Mammary epithelial cell (primary cell): ENCODE measurements at regions not wholly inside any gene's neighbourhood (a gene's known extent, or its start where the extent isn't known, plus 50 kb on each side); places are given as distances from the start of the nearest gene placed in this dataset.

Source experiments
- CTCF ChIP-seq, 2 donors: IDR thresholded peaks in 1 of 2; conservative IDR thresholded peaks in 1 of 2; 2 replicates each; pipeline ENCODE4 v1.5.1; 2011 to 2012; ENCODE audit warnings: inconsistent platforms in 2 of 2, low read length in 2 of 2, mild to moderate bottlenecking in 2 of 2, control low read depth in 1 of 2, low read depth in 1 of 2; ENCODE audit not compliant: insufficient read depth in 1 of 2; ENCODE audit errors: extremely low read depth in 1 of 2
- EZH2 ChIP-seq: IDR thresholded peaks from 2 replicates; pipeline ENCODE4 v1.6.1; 2012; ENCODE audit warnings: low read length, inconsistent platforms, borderline replicate concordance

GRCh38 chr6:62683063-62683462, 397.0 kb upstream of the KHDRBS2 start:
- no peak for TF ChIP-seq EZH2
- TF ChIP-seq CTCF (conservative IDR thresholded peaks at IDR 0.05 in 1 of 2, IDR thresholded peaks at IDR 0.05 in 1 of 2; ENCODE audit: extremely low read depth in 1 of 2, insufficient read depth in 1 of 2, low read depth in 1 of 2, low read length in 2 of 2) = no peak
